HEK293 (cell line): ENCODE measurements at regions not wholly inside any gene's neighbourhood (a gene's known extent, or its start where the extent isn't known, plus 50 kb on each side); places are given as distances from the start of the nearest gene placed in this dataset.

ENCODE experiments used
- CTCF ChIA-PET: fragments of 350-600 bp; formaldehyde crosslinking; extraction: SDS; loops from one replicate; lab custom pipeline; 2021; ENCODE audit warnings: antibody characterized with exemption; lab: Yijun Ruan, JAX
- POLR2A ChIA-PET: fragments of 300-600 bp; formaldehyde crosslinking; extraction: SDS; loops from one replicate; lab custom pipeline; 2020; ENCODE audit warnings: antibody characterized with exemption, inconsistent platforms; lab: Yijun Ruan, JAX
- H3K27ac ChIP-seq: fragments of 200-500 bp; sonication (Bioruptor generic); 2 replicates; pipeline ENCODE4 v1.5.1; 2014; ENCODE audit warnings: low read depth, low read length, control low read depth, inconsistent platforms; ENCODE audit errors: extremely low read depth
- H3K36me3 ChIP-seq, 2 experiments: fragments of 200-500 bp in 1 of 2; sonication (Bioruptor generic) in 1 of 2; 1 replicate in 1 of 2; 2 replicates in 1 of 2; pipeline ENCODE4 v1.5.1; 2014 to 2017; ENCODE audit warnings: inconsistent platforms in 2 of 2, low read length in 2 of 2; ENCODE audit not compliant: control insufficient read depth in 2 of 2, insufficient read depth in 1 of 2
- H3K4me1 ChIP-seq: fragments of 200-500 bp; sonication (Bioruptor generic); 2 replicates; pipeline ENCODE4 v1.5.1; 2014; ENCODE audit warnings: mild to moderate bottlenecking, low read length, inconsistent platforms; ENCODE audit not compliant: control insufficient read depth, insufficient read depth
- H3K4me3 ChIP-seq: 2 replicates; pipeline ENCODE4 v1.5.1; 2011; ENCODE audit warnings: low read depth, mild to moderate bottlenecking, control low read depth, low read length, moderate library complexity
- H3K9me3 ChIP-seq: fragments of 200-500 bp; sonication (Bioruptor generic); 2 replicates; pipeline ENCODE4 v1.5.1; 2014; ENCODE audit warnings: low read depth, low read length, inconsistent platforms; ENCODE audit not compliant: control insufficient read depth, insufficient read depth
- GLIS1 ChIP-seq: fragments of 450-650 bp; formaldehyde crosslinking; IDR thresholded peaks from 2 replicates; pipeline ENCODE4 v1.5.1; 2016; ENCODE audit warnings: missing biosample characterization, missing genetic modification characterization
- TCF7L2 ChIP-seq: IDR thresholded peaks from 2 replicates; pipeline ENCODE4 v1.6.1; 2011; ENCODE audit warnings: low read depth, mild to moderate bottlenecking, inconsistent platforms, low read length, moderate library complexity, borderline replicate concordance
- ZFP3 ChIP-seq: fragments of 450-650 bp; formaldehyde crosslinking; IDR thresholded peaks from 2 replicates; pipeline ENCODE4 v1.5.1; 2016; ENCODE audit warnings: low read depth, missing biosample characterization, missing genetic modification characterization
- ZFP69B ChIP-seq: fragments of 450-650 bp; formaldehyde crosslinking; IDR thresholded peaks from 2 replicates; pipeline ENCODE4 v1.5.1; 2016; ENCODE audit warnings: missing biosample characterization, missing genetic modification characterization
- ZNF138 ChIP-seq: fragments of 450-650 bp; formaldehyde crosslinking; IDR thresholded peaks from 2 replicates; pipeline ENCODE4 v1.5.1; 2016; ENCODE audit warnings: missing biosample characterization, missing genetic modification characterization, borderline replicate concordance
- ZNF157 ChIP-seq: fragments of 450-650 bp; formaldehyde crosslinking; IDR thresholded peaks from 2 replicates; pipeline ENCODE4 v1.5.1; 2016; ENCODE audit warnings: missing biosample characterization, missing genetic modification characterization
- ZNF529 ChIP-seq: fragments of 450-650 bp; formaldehyde crosslinking; IDR thresholded peaks from 2 replicates; pipeline ENCODE4 v1.5.1; 2017; ENCODE audit warnings: missing genetic modification characterization, missing biosample characterization; ENCODE audit not compliant: insufficient replicate concordance
- ZNF621 ChIP-seq: fragments of 450-650 bp; formaldehyde crosslinking; IDR thresholded peaks from 2 replicates; pipeline ENCODE4 v1.5.1; 2017; ENCODE audit warnings: missing biosample characterization, missing genetic modification characterization
- ZNF677 ChIP-seq: fragments of 450-650 bp; IDR thresholded peaks from 2 replicates; pipeline ENCODE4 v1.5.0; 2018; ENCODE audit warnings: missing biosample characterization, mild to moderate bottlenecking, missing genetic modification characterization, moderate library complexity
- TF ChIP-seq, protein P1 (sequence below): fragments of 450-650 bp; formaldehyde crosslinking; IDR thresholded peaks from 2 replicates; pipeline ENCODE4 v1.5.1; 2016; ENCODE audit warnings: missing biosample characterization, missing genetic modification characterization
- TF ChIP-seq, protein P2 (sequence below): fragments of 450-650 bp; formaldehyde crosslinking; IDR thresholded peaks from 2 replicates; pipeline ENCODE4 v1.5.1; 2017; ENCODE audit warnings: missing biosample characterization, missing genetic modification characterization
- TF ChIP-seq, protein P3 (sequence below): fragments of 450-650 bp; formaldehyde crosslinking; IDR thresholded peaks from 2 replicates; pipeline ENCODE4 v1.5.1; 2017; ENCODE audit warnings: missing biosample characterization, missing genetic modification characterization
- TF ChIP-seq, protein P4 (sequence below): fragments of 450-650 bp; formaldehyde crosslinking; IDR thresholded peaks from 2 replicates; pipeline ENCODE4; 2016; ENCODE audit warnings: missing biosample characterization, missing genetic modification characterization
- TF ChIP-seq, protein P5 (sequence below): fragments of 450-650 bp; formaldehyde crosslinking; conservative IDR thresholded peaks from 2 replicates; pipeline ENCODE4 v1.5.1; 2016; ENCODE audit warnings: low read depth, missing biosample characterization, missing genetic modification characterization
- TF ChIP-seq, protein P6 (sequence below): fragments of 450-650 bp; formaldehyde crosslinking; IDR thresholded peaks from 2 replicates; pipeline ENCODE4 v1.5.1; 2016; ENCODE audit warnings: missing biosample characterization, missing genetic modification characterization
- TF ChIP-seq, protein P7 (sequence below): fragments of 450-650 bp; formaldehyde crosslinking; IDR thresholded peaks from 2 replicates; pipeline ENCODE4 v1.5.1; 2016; ENCODE audit warnings: missing biosample characterization, missing genetic modification characterization

DNA sequence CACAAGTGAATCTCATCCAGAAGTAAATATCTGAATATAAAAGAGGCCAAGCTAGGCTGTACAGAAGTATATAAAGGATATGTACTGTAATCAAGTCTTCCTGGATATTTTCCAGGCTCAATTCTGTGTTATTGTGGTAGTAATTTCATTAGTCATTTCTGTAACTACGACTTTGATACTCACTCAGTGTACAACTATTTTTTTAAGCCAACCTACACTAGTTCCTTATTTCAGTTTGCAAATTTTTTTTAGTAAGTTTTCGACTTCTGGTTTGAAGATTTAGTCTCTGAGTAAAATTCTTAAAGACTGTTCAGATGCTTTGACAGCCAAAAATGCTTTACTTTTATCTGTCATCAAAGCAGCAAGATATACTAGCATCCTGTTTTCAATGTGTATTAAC lies 130.8 kb downstream of the CAPZA3 start:
- H3K36me3 ChIP-seq: no peaks in the 10 kb centered on the region
- H3K9me3 ChIP-seq: no peaks in the 10 kb centered on the region
- no peaks in the 10 kb centered on the region for H3K4me1 ChIP-seq
- ChIA-PET CTCF (no interaction called here), POLR2A (no interaction called here)
- no peak overlapping the region for H3K27ac ChIP-seq
- no peak overlapping the region for H3K4me3 ChIP-seq
- TF ChIP-seq, protein P1, sequence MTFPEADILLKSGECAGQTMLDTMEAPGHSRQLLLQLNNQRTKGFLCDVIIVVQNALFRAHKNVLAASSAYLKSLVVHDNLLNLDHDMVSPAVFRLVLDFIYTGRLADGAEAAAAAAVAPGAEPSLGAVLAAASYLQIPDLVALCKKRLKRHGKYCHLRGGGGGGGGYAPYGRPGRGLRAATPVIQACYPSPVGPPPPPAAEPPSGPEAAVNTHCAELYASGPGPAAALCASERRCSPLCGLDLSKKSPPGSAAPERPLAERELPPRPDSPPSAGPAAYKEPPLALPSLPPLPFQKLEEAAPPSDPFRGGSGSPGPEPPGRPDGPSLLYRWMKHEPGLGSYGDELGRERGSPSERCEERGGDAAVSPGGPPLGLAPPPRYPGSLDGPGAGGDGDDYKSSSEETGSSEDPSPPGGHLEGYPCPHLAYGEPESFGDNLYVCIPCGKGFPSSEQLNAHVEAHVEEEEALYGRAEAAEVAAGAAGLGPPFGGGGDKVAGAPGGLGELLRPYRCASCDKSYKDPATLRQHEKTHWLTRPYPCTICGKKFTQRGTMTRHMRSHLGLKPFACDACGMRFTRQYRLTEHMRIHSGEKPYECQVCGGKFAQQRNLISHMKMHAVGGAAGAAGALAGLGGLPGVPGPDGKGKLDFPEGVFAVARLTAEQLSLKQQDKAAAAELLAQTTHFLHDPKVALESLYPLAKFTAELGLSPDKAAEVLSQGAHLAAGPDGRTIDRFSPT (tag by site-specific recombination): no peak
- TF ChIP-seq, protein P2, sequence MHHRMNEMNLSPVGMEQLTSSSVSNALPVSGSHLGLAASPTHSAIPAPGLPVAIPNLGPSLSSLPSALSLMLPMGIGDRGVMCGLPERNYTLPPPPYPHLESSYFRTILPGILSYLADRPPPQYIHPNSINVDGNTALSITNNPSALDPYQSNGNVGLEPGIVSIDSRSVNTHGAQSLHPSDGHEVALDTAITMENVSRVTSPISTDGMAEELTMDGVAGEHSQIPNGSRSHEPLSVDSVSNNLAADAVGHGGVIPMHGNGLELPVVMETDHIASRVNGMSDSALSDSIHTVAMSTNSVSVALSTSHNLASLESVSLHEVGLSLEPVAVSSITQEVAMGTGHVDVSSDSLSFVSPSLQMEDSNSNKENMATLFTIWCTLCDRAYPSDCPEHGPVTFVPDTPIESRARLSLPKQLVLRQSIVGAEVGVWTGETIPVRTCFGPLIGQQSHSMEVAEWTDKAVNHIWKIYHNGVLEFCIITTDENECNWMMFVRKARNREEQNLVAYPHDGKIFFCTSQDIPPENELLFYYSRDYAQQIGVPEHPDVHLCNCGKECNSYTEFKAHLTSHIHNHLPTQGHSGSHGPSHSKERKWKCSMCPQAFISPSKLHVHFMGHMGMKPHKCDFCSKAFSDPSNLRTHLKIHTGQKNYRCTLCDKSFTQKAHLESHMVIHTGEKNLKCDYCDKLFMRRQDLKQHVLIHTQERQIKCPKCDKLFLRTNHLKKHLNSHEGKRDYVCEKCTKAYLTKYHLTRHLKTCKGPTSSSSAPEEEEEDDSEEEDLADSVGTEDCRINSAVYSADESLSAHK: no peak
- TF ChIP-seq, protein P3, sequence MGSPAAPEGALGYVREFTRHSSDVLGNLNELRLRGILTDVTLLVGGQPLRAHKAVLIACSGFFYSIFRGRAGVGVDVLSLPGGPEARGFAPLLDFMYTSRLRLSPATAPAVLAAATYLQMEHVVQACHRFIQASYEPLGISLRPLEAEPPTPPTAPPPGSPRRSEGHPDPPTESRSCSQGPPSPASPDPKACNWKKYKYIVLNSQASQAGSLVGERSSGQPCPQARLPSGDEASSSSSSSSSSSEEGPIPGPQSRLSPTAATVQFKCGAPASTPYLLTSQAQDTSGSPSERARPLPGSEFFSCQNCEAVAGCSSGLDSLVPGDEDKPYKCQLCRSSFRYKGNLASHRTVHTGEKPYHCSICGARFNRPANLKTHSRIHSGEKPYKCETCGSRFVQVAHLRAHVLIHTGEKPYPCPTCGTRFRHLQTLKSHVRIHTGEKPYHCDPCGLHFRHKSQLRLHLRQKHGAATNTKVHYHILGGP (tag by site-specific recombination): no peak
- TF ChIP-seq, protein P4, sequence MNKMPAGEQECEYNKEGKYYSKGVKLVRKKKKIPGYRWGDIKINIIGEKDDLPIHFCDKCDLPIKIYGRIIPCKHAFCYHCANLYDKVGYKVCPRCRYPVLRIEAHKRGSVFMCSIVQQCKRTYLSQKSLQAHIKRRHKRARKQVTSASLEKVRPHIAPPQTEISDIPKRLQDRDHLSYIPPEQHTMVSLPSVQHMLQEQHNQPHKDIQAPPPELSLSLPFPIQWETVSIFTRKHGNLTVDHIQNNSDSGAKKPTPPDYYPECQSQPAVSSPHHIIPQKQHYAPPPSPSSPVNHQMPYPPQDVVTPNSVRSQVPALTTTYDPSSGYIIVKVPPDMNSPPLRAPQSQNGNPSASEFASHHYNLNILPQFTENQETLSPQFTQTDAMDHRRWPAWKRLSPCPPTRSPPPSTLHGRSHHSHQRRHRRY: no peak
- no peak for TF ChIP-seq GLIS1 (tag by site-specific recombination)
- TF ChIP-seq ZNF157 (tag by site-specific recombination): no peak
- TF ChIP-seq ZNF529 (tag by site-specific recombination): no peak
- no peak for TF ChIP-seq ZFP3 (tag by site-specific recombination)
- TF ChIP-seq ZNF677: no peak
- TF ChIP-seq, protein P5, sequence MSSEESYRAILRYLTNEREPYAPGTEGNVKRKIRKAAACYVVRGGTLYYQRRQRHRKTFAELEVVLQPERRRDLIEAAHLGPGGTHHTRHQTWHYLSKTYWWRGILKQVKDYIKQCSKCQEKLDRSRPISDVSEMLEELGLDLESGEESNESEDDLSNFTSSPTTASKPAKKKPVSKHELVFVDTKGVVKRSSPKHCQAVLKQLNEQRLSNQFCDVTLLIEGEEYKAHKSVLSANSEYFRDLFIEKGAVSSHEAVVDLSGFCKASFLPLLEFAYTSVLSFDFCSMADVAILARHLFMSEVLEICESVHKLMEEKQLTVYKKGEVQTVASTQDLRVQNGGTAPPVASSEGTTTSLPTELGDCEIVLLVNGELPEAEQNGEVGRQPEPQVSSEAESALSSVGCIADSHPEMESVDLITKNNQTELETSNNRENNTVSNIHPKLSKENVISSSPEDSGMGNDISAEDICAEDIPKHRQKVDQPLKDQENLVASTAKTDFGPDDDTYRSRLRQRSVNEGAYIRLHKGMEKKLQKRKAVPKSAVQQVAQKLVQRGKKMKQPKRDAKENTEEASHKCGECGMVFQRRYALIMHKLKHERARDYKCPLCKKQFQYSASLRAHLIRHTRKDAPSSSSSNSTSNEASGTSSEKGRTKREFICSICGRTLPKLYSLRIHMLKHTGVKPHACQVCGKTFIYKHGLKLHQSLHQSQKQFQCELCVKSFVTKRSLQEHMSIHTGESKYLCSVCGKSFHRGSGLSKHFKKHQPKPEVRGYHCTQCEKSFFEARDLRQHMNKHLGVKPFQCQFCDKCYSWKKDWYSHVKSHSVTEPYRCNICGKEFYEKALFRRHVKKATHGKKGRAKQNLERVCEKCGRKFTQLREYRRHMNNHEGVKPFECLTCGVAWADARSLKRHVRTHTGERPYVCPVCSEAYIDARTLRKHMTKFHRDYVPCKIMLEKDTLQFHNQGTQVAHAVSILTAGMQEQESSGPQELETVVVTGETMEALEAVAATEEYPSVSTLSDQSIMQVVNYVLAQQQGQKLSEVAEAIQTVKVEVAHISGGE (tag by site-specific recombination): no peak
- TF ChIP-seq ZFP69B (tag by site-specific recombination): no peak
- TF ChIP-seq, protein P6, sequence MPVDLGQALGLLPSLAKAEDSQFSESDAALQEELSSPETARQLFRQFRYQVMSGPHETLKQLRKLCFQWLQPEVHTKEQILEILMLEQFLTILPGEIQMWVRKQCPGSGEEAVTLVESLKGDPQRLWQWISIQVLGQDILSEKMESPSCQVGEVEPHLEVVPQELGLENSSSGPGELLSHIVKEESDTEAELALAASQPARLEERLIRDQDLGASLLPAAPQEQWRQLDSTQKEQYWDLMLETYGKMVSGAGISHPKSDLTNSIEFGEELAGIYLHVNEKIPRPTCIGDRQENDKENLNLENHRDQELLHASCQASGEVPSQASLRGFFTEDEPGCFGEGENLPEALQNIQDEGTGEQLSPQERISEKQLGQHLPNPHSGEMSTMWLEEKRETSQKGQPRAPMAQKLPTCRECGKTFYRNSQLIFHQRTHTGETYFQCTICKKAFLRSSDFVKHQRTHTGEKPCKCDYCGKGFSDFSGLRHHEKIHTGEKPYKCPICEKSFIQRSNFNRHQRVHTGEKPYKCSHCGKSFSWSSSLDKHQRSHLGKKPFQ (tag by site-specific recombination): no peak
- TF ChIP-seq, all 188 proteins: peak for 0

DNA sequence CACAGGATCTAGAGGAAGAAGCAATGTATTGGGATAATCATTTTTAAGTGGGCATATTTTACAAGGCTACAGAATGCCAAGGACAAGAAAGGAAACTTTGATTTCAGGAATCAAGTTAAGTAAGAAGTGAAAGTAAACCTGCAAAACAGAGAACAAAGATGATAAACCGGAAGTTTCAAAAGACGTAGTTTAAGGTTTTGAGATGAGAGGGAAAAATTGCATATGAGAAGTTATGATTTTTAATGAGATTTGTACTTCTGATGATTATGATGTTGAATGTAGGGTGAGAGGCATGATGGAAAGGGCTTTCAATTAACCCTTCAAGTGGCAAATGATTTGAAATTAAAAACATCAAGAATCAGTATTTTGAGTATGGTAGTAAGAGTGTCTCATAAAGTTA lies 134.9 kb downstream of the CAPZA3 start:
- POLR2A ChIA-PET: no interaction called here
- H3K36me3 ChIP-seq: no peaks in the 10 kb centered on the region

More for the DNA sequence above, 134.9 kb downstream of the CAPZA3 start:
- H3K9me3 ChIP-seq: no peaks in the 10 kb centered on the region
- CTCF ChIA-PET: no interaction called here
- H3K4me1 ChIP-seq: no peaks in the 10 kb centered on the region
- no peak overlapping the region for H3K4me3 ChIP-seq
- H3K27ac ChIP-seq: no peak overlapping the region
- TF ChIP-seq ZNF677 (no peak), ZNF138 (tag by site-specific recombination) (no peak), ZNF621 (tag by site-specific recombination) (no peak), TCF7L2 (no peak)
- TF ChIP-seq, protein P7, sequence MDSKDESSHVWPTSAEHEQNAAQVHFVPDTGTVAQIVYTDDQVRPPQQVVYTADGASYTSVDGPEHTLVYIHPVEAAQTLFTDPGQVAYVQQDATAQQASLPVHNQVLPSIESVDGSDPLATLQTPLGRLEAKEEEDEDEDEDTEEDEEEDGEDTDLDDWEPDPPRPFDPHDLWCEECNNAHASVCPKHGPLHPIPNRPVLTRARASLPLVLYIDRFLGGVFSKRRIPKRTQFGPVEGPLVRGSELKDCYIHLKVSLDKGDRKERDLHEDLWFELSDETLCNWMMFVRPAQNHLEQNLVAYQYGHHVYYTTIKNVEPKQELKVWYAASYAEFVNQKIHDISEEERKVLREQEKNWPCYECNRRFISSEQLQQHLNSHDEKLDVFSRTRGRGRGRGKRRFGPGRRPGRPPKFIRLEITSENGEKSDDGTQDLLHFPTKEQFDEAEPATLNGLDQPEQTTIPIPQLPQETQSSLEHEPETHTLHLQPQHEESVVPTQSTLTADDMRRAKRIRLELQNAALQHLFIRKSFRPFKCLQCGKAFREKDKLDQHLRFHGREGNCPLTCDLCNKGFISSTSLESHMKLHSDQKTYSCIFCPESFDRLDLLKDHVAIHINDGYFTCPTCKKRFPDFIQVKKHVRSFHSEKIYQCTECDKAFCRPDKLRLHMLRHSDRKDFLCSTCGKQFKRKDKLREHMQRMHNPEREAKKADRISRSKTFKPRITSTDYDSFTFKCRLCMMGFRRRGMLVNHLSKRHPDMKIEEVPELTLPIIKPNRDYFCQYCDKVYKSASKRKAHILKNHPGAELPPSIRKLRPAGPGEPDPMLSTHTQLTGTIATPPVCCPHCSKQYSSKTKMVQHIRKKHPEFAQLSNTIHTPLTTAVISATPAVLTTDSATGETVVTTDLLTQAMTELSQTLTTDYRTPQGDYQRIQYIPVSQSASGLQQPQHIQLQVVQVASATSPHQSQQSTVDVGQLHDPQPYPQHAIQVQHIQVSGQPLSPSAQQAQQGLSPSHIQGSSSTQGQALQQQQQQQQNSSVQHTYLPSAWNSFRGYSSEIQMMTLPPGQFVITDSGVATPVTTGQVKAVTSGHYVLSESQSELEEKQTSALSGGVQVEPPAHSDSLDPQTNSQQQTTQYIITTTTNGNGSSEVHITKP (tag by site-specific recombination): no peak
